AG04449 (cell line): ENCODE measurements at regions not wholly inside any gene's neighbourhood (a gene's known extent, or its start where the extent isn't known, plus 50 kb on each side); places are given as distances from the start of the nearest gene placed in this dataset.

Experiments used
- CTCF ChIA-PET: fragments of 350-600 bp; formaldehyde crosslinking; extraction: SDS; loops from one replicate; lab custom pipeline; 2021; ENCODE audit warnings: antibody characterized with exemption; lab: Yijun Ruan, JAX
- POLR2A ChIA-PET: fragments of 400-600, 350-600 bp; formaldehyde crosslinking; extraction: SDS; loops from one replicate; lab custom pipeline; 2020; ENCODE audit warnings: antibody characterized with exemption, inconsistent platforms; lab: Yijun Ruan, JAX
- DNase-seq: peaks from one replicate; pipeline ENCODE4 v3.0.0-alpha.2; 2010; ENCODE audit warnings: low read depth, low spot score
- H3K4me3 ChIP-seq: 2 replicates; pipeline ENCODE4 v1.5.1; 2011; ENCODE audit warnings: low read depth, mild to moderate bottlenecking, control low read depth, low read length
- CTCF ChIP-seq: IDR thresholded peaks from one replicate; pipeline ENCODE4 v1.5.1; 2011; ENCODE audit warnings: mild to moderate bottlenecking, moderate library complexity, low read length, control low read depth, inconsistent platforms; ENCODE audit not compliant: insufficient read depth; ENCODE audit errors: missing control alignments

GRCh38 chr12:131250028-131250950 lies 296.6 kb downstream of the ADGRD1 start:
- ChIA-PET POLR2A (no interaction called here), CTCF (no interaction called here)
- no peak overlapping the region for H3K4me3 ChIP-seq
- no peak for DNase-seq
- no peak for TF ChIP-seq CTCF

- no peak overlapping the region for H3K4me3 ChIP-seq
- POLR2A ChIA-PET, result no interaction called here
- CTCF ChIA-PET, result no interaction called here
- TF ChIP-seq CTCF, result no peak
- no peak for DNase-seq
Measured at GRCh38 chr12:131250951-131251315, 297.2 kb downstream of the ADGRD1 start.

GRCh38 chr12:131251336-131252101 lies 297.8 kb downstream of the ADGRD1 start:
- no peak for DNase-seq
- TF ChIP-seq CTCF, result no peak
- H3K4me3 ChIP-seq, result no peak overlapping the region
- POLR2A ChIA-PET, result no interaction called here
- CTCF ChIA-PET, result no interaction called here

GRCh38 chr12:131253376-131254026 lies 299.8 kb downstream of the ADGRD1 start:
- TF ChIP-seq CTCF, result no peak
- POLR2A ChIA-PET, result no interaction called here
- DNase-seq, result no peak
- CTCF ChIA-PET, result no interaction called here
- H3K4me3 ChIP-seq, result no peak overlapping the region

- no peak for TF ChIP-seq CTCF
- no peak for DNase-seq
- ChIA-PET POLR2A (no interaction called here), CTCF (no interaction called here)
- H3K4me3 ChIP-seq, result no peak overlapping the region
Measured at GRCh38 chr12:131254374-131254773, 300.7 kb downstream of the ADGRD1 start.

- TF ChIP-seq CTCF, result no peak
Measured at GRCh38 chr12:131258398-131258797, 304.7 kb downstream of the ADGRD1 start.

More at GRCh38 chr12:131258398-131258797, 304.7 kb downstream of the ADGRD1 start:
- CTCF ChIA-PET, result no interaction called here
- no peak for DNase-seq
- H3K4me3 ChIP-seq, result no peak overlapping the region
- POLR2A ChIA-PET, result no interaction called here
